Body of pancreas (tissue), 4 donors: ENCODE measurements at regions not wholly inside any gene's neighbourhood (a gene's known extent, or its start where the extent isn't known, plus 50 kb on each side); places are given as distances from the start of the nearest gene placed in this dataset.

Experiments
- ATAC-seq: fragments of 150-250 bp; one replicate; pipeline ENCODE4 v1.9.1; 2016
- DNase-seq, 4 donors: peaks; one replicate each; pipeline ENCODE4 v3.0.0-alpha.2; 2019
- H3K27ac ChIP-seq, 4 donors: fragments of 200-600 bp; sonication (generic); 1 replicate in 3 of 4; 2 replicates in 1 of 4; pipeline versions ENCODE4 v1.5.1 to v1.6.1; 2016 to 2019; ENCODE audit warnings: mild to moderate bottlenecking in 1 of 4, mixed read lengths in 1 of 4, moderate library complexity in 1 of 4
- H3K27me3 ChIP-seq, 2 donors: fragments of 200-600 bp; sonication (generic); one replicate each; pipeline ENCODE4 v1.6.0; 2016; ENCODE audit warnings: mild to moderate bottlenecking in 1 of 2
- H3K36me3 ChIP-seq, 2 donors: fragments of 200-600 bp; sonication (generic); replicated peaks in 1 of 2; 2 replicates each; pipeline ENCODE4 v1.5.1; 2016; ENCODE audit warnings: low read depth in 2 of 2; ENCODE audit not compliant: insufficient read depth in 1 of 2
- H3K4me1 ChIP-seq: fragments of 200-600 bp; sonication (generic); one replicate; pipeline ENCODE4 v1.6.0; 2016
- H3K4me3 ChIP-seq, 2 donors: fragments of 200-600 bp; sonication (generic); 1 replicate in 1 of 2; 2 replicates in 1 of 2; pipeline ENCODE4 v1.5.1; 2016 to 2019
- H3K9me3 ChIP-seq, 3 donors: fragments of 200-600 bp; sonication (generic); 1 replicate in 2 of 3; 2 replicates in 1 of 3; pipeline ENCODE4 v1.5.1; 2016
- CTCF ChIP-seq, 7 experiments: fragments of 450-650 bp in 4 of 7; fragments of 200-600 bp in 3 of 7; sonication (generic) in 3 of 7; IDR thresholded peaks; one replicate each; pipeline ENCODE4 v1.5.1; 2016 to 2019; ENCODE audit warnings: antibody characterized with exemption in 7 of 7
- POLR2A ChIP-seq, 3 donors: fragments of 450-650 bp; IDR thresholded peaks; one replicate each; pipeline ENCODE4 v1.6.1; 2016; ENCODE audit warnings: antibody characterized with exemption in 3 of 3, mild to moderate bottlenecking in 2 of 3
- WGBS, 2 donors: methylation state at CpG; one replicate each; pipeline ENCODE4 v1.1.5; 2017; 5-methylcytosine and 5-hydroxymethylcytosine counted together
- intact Hi-C: fragments of 100-400 bp; cut with DNase I; formaldehyde crosslinking; loops from one replicate; pipeline ENCODE4 v1.15.1; 2023

DNA sequence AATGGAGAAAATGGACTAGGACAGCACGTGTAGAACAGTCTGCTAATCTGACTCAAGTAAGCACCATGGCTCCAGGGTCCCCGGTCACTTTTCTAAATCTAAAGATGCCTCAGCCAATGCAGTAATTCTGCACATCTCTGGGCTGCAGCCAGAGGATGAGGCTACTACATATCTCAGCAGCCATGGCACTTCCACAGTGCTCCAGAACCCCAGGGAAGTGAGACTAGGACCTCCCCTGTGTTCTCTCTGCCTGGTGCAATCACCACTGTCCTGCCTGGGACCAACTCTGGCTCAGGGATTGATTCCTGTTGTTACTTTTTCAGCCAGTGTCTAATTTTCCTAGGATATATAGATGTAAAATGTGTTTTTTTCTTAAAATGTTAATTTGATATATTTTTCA is 129.4 kb upstream of the TOP3B start:
- Histone ChIP-seq H3K4me1 (no peaks in the 10 kb centered on the region), H3K9me3 (no peaks in the 10 kb centered on the region), H3K27ac (no peak overlapping the region), H3K27me3 (no peaks in the 10 kb centered on the region), H3K4me3 (no peak overlapping the region), H3K36me3 (no peaks in the 10 kb centered on the region)
- intact Hi-C loops = no loop called here
- DNase-seq (no peak), ATAC-seq (no peak)
- TF ChIP-seq POLR2A (IDR thresholded peaks at IDR 0.05) (no peak), CTCF (IDR thresholded peaks at IDR 0.05) (no peak)
- WGBS, 2 donors = 72 to 86% methylated on average over 2 of the region's 2 CpGs

GRCh38 chr22:22111267-22111751 is 128.7 kb upstream of the TOP3B start:
- no peak for ATAC-seq
- H3K27ac ChIP-seq = no peak overlapping the region
- TF ChIP-seq POLR2A (IDR thresholded peaks at IDR 0.05) (no peak), CTCF (IDR thresholded peaks at IDR 0.05) (no peak)
- intact Hi-C loops = no loop called here
- WGBS, 2 donors = 50 to 54% methylated on average over 4 of the region's 4 CpGs
- no peaks in the 10 kb centered on the region for H3K36me3 ChIP-seq
- H3K4me3 ChIP-seq = no peak overlapping the region
- H3K9me3 ChIP-seq = no peaks in the 10 kb centered on the region
- DNase-seq = no peak
- no peaks in the 10 kb centered on the region for H3K4me1 ChIP-seq
- no peaks in the 10 kb centered on the region for H3K27me3 ChIP-seq

- WGBS, 2 donors = 71 to 72% methylated on average over 6 to 7 of the region's 7 CpGs
- Histone ChIP-seq H3K4me3 (no peak overlapping the region), H3K4me1 (no peaks in the 10 kb centered on the region), H3K36me3 (no peaks in the 10 kb centered on the region), H3K9me3 (no peaks in the 10 kb centered on the region), H3K27ac (no peak overlapping the region), H3K27me3 (no peaks in the 10 kb centered on the region)
- DNase-seq (peak; percentile 17 to 40 (median 28)), ATAC-seq (peak; percentile 70)
- intact Hi-C loops = no loop called here
- TF ChIP-seq POLR2A (IDR thresholded peaks at IDR 0.05) (no peak), CTCF (IDR thresholded peaks at IDR 0.05) (peak in 4 of 7 experiments; percentile 26 to 33 (median 28))
These were observed 128.1 kb upstream of the TOP3B start for GRCh38 chr22:22110548-22111266.

DNA sequence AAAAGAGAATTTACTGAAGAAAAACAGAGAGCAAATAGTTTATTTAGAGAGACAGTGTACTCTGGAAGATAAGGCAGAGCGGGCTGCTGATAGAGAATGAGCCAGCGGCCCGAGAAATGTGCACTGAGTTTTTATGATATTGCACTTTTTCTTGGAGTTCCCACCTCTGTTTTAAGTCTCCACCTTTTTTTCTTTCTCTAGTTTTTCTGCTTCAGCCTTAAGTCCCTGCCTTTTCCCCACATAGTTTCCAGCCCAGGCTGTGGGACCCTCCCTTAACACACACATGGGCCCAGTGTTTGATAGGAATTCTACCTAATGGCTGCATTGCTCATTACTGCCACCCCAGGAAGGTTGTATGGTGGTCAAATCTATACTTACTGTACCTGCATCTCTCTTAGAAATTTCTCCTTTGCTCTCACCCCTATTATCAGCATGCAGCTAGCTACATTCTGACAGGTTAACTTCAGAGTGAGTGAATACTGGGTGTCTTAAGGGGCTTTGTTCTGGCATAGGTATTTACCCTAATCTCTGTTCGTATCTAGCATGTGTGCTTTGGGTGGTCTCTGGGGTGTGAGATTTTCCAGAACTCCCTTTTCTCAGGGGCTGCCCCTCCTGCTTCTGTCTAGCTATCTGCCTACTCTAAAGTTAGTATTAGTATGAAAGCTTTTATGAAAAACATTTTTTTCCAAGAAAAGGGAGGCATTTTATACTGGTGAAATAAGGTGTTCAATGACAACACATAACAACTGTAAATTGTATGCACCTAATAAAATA is 127.3 kb upstream of the TOP3B start:
- H3K27me3 ChIP-seq = no peaks in the 10 kb centered on the region
- H3K9me3 ChIP-seq = no peaks in the 10 kb centered on the region
- TF ChIP-seq POLR2A (IDR thresholded peaks at IDR 0.05) (no peak), CTCF (IDR thresholded peaks at IDR 0.05) (no peak)
- no peak overlapping the region for H3K4me3 ChIP-seq
- no peak for ATAC-seq
- H3K4me1 ChIP-seq = no peaks in the 10 kb centered on the region
- 43 to 59% methylated on average over 4 of the region's 4 CpGs for WGBS, 2 donors
- H3K36me3 ChIP-seq = no peaks in the 10 kb centered on the region
- H3K27ac ChIP-seq = no peak overlapping the region
- no peak for DNase-seq
- intact Hi-C loops = no loop called here
